Ishikawa (cell line): ENCODE measurements at regions not wholly inside any gene's neighbourhood (a gene's known extent, or its start where the extent isn't known, plus 50 kb on each side); places are given as distances from the start of the nearest gene placed in this dataset.

ENCODE experiments used
- CEBPB ChIP-seq: IDR thresholded peaks from 2 replicates; pipeline ENCODE4 v1.6.1; 2012
- EP300 ChIP-seq: IDR thresholded peaks from 2 replicates; pipeline ENCODE4 v1.6.1; 2012; ENCODE audit warnings: borderline replicate concordance
- FOXM1 ChIP-seq: IDR thresholded peaks from 2 replicates; pipeline ENCODE4 v1.6.1; 2012; ENCODE audit warnings: low read depth, borderline replicate concordance
- MAX ChIP-seq: IDR thresholded peaks from 2 replicates; pipeline ENCODE4 v1.6.1; 2012
- NFIC ChIP-seq: IDR thresholded peaks from 2 replicates; pipeline ENCODE4 v1.6.1; 2012
- RAD21 ChIP-seq: IDR thresholded peaks from 2 replicates; pipeline ENCODE4 v1.6.1; 2012; ENCODE audit warnings: low read depth
- TAF1 ChIP-seq: IDR thresholded peaks from 2 replicates; pipeline ENCODE4 v1.6.1; 2012; ENCODE audit warnings: low read depth, mild to moderate bottlenecking
- YY1 ChIP-seq: IDR thresholded peaks from 2 replicates; pipeline ENCODE4 v1.6.1; 2012; ENCODE audit warnings: low read depth

DNA sequence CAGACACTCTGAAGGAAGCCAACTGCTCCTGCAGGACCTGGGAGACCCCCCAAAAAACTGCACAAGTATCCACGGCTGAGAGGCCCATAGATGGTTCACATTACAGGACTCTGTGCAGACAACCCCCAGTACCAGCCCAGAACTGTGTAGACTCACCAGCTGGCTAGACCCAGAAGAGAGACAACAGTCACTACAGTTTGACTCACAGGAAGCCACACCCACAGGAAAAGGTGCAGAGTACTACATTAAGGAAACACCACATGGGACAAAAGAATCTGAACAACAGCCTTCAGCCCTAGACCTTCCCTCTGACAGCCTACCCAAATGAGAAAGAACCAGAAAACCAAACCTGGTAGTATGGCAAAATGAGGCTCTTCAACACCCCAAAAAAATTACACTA, 281.2 kb upstream of the RGMB start:
- TF ChIP-seq MAX: no peak
- no peak for TF ChIP-seq RAD21
- TF ChIP-seq YY1: no peak
- TF ChIP-seq FOXM1: no peak
- TF ChIP-seq EP300: no peak
- TF ChIP-seq TAF1: no peak
- TF ChIP-seq NFIC: no peak
- no peak for TF ChIP-seq CEBPB
